ENCODE measurements at regions not wholly inside any gene's neighbourhood (a gene's known extent, or its start where the extent isn't known, plus 50 kb on each side); places are given as distances from the start of the nearest gene placed in this dataset.

DNA sequence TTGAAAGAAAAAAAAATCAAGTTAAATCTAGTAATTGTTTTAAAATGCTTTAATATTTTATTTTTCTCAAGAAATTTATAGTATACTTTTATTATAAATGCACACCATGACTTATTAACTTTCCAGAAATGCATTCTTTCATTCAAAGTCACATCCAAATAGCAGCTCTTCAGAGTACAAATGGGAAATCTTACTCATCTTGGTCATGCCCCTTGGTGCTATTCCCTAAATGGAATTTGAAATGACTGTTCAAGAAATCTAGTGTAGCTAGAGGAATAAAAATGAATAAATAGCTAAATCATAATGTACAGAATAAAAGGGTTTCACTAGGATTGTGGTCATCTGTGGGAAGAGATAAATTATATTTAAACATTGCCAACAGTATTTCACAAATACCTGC, 1139.7 kb downstream of the PCDH18 start:
- no peak overlapping the region for H3K4me3 Mint-ChIP-seq
- no peaks in the 10 kb centered on the region for H3K36me3 ChIP-seq
- no peaks in the 10 kb centered on the region for H3K79me2 ChIP-seq (ENCODE audit: low read depth)
- H3K36me3 Mint-ChIP-seq: no peaks in the 10 kb centered on the region
- no peak overlapping the region for H3K4me3 ChIP-seq
- H3K4me1 ChIP-seq: no peaks in the 10 kb centered on the region
- H2AFZ ChIP-seq (replicated peaks): no peak overlapping the region
- no peaks in the 10 kb centered on the region for H3K9me3 ChIP-seq (ENCODE audit: low read depth)
- no peaks in the 10 kb centered on the region for H3K27me3 Mint-ChIP-seq (ENCODE audit: insufficient read depth, low read depth)
- no peaks in the 10 kb centered on the region for H4K20me1 ChIP-seq (ENCODE audit: low read depth)
- no peak for DNase-seq (ENCODE audit: low spot score)
- no peaks in the 10 kb centered on the region for H3K27me3 ChIP-seq
- no peaks in the 10 kb centered on the region for H3K9me3 Mint-ChIP-seq
- TF ChIP-seq EZH2 (IDR thresholded peaks at IDR 0.05) (no peak), EZH2phosphoT487 (IDR thresholded peaks at IDR 0.05) (no peak)
- TF ChIP-seq, protein P1, sequence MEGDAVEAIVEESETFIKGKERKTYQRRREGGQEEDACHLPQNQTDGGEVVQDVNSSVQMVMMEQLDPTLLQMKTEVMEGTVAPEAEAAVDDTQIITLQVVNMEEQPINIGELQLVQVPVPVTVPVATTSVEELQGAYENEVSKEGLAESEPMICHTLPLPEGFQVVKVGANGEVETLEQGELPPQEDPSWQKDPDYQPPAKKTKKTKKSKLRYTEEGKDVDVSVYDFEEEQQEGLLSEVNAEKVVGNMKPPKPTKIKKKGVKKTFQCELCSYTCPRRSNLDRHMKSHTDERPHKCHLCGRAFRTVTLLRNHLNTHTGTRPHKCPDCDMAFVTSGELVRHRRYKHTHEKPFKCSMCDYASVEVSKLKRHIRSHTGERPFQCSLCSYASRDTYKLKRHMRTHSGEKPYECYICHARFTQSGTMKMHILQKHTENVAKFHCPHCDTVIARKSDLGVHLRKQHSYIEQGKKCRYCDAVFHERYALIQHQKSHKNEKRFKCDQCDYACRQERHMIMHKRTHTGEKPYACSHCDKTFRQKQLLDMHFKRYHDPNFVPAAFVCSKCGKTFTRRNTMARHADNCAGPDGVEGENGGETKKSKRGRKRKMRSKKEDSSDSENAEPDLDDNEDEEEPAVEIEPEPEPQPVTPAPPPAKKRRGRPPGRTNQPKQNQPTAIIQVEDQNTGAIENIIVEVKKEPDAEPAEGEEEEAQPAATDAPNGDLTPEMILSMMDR (IDR thresholded peaks at IDR 0.05): no peak
- no peaks in the 10 kb centered on the region for H3K4me1 Mint-ChIP-seq
- no peak overlapping the region for H3K27ac Mint-ChIP-seq
- H3K27ac ChIP-seq: no peak overlapping the region
- no peak overlapping the region for H3K9ac ChIP-seq
- no peak overlapping the region for H3K4me2 ChIP-seq
- H3F3A ChIP-seq (ENCODE audit: low read depth): no peaks in the 10 kb centered on the region

DNA sequence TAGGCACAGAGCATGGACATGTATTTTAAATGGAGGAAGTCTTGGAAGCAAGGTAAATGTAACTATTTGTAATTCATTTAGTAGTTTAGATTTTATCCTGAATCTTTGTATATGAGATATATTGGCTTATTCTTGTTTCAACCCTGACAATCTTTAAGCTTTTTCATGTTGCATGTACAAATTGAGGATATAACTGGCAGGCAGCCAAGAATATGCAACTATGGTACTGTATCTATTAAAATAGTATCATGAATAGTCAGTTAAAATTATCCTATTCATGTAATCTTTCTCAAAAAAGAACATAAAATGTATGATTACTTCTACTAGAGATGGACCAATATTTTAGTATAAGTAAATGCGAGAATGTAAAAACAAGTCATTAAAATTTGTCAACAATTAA, 1141.5 kb downstream of the PCDH18 start:
- H2AFZ ChIP-seq (replicated peaks): no peak overlapping the region
- H3F3A ChIP-seq (ENCODE audit: low read depth): no peaks in the 10 kb centered on the region
- no peak overlapping the region for H3K4me2 ChIP-seq
- no peaks in the 10 kb centered on the region for H3K4me1 Mint-ChIP-seq
- no peaks in the 10 kb centered on the region for H3K36me3 ChIP-seq
- no peaks in the 10 kb centered on the region for H3K9me3 Mint-ChIP-seq
- H3K27me3 Mint-ChIP-seq (ENCODE audit: insufficient read depth, low read depth): no peaks in the 10 kb centered on the region
- H3K79me2 ChIP-seq (ENCODE audit: low read depth): no peaks in the 10 kb centered on the region
- H3K4me3 ChIP-seq: no peak overlapping the region
- H3K4me1 ChIP-seq: no peaks in the 10 kb centered on the region
- H3K9ac ChIP-seq: no peak overlapping the region
- H3K27me3 ChIP-seq: no peaks in the 10 kb centered on the region
- DNase-seq (ENCODE audit: low spot score): no peak
- no peak for TF ChIP-seq EZH2 (IDR thresholded peaks at IDR 0.05)
- no peak overlapping the region for H3K27ac ChIP-seq
- no peaks in the 10 kb centered on the region for H4K20me1 ChIP-seq (ENCODE audit: low read depth)
- no peaks in the 10 kb centered on the region for H3K36me3 Mint-ChIP-seq
- H3K9me3 ChIP-seq (ENCODE audit: low read depth): no peaks in the 10 kb centered on the region
- no peak overlapping the region for H3K27ac Mint-ChIP-seq
- no peak overlapping the region for H3K4me3 Mint-ChIP-seq

DNA sequence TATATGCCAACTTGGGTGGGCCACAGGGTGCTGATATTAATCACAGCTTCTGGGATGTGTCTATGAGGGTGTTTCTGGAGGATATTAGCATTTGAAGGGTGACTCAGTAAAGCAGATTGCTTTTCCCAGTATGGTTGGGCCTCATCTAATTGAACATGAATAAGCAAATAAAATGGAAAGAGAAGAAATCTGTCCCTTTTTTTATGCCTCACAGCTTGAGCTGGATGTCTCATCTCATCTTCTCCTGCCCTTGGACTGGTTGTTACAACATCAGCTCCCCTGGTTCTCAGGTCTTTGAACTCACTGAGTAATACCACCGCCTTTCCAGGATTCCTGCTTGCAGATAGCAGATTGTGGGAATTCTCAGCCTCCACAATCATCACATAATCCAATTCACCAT, 1149.2 kb downstream of the PCDH18 start:
- no peaks in the 10 kb centered on the region for H3K4me1 ChIP-seq
- Mint-ChIP-seq H3K27me3 (ENCODE audit: insufficient read depth, low read depth) (no peaks in the 10 kb centered on the region), H3K9me3 (no peaks in the 10 kb centered on the region), H3K27ac (no peak overlapping the region), H3K4me1 (peaks cover 2% of the 10 kb centered on the region), H3K36me3 (no peaks in the 10 kb centered on the region), H3K4me3 (no peak overlapping the region)
- no peaks in the 10 kb centered on the region for H3K36me3 ChIP-seq
- TF ChIP-seq, protein P1 (IDR thresholded peaks at IDR 0.05): no peak
- no peak for TF ChIP-seq EZH2phosphoT487 (IDR thresholded peaks at IDR 0.05)
- TF ChIP-seq EZH2 (IDR thresholded peaks at IDR 0.05): no peak
- DNase-seq (ENCODE audit: low spot score): no peak
- no peak overlapping the region for H3K4me3 ChIP-seq
- H3K27ac ChIP-seq: no peak overlapping the region
- no peaks in the 10 kb centered on the region for H3K79me2 ChIP-seq (ENCODE audit: low read depth)
- H3K9me3 ChIP-seq (ENCODE audit: low read depth): no peaks in the 10 kb centered on the region
- H3K9ac ChIP-seq: no peak overlapping the region
- no peaks in the 10 kb centered on the region for H3K27me3 ChIP-seq
- H2AFZ ChIP-seq (replicated peaks): no peak overlapping the region
- no peaks in the 10 kb centered on the region for H3F3A ChIP-seq (ENCODE audit: low read depth)
- no peak overlapping the region for H3K4me2 ChIP-seq
- H4K20me1 ChIP-seq (ENCODE audit: low read depth): no peaks in the 10 kb centered on the region

DNA sequence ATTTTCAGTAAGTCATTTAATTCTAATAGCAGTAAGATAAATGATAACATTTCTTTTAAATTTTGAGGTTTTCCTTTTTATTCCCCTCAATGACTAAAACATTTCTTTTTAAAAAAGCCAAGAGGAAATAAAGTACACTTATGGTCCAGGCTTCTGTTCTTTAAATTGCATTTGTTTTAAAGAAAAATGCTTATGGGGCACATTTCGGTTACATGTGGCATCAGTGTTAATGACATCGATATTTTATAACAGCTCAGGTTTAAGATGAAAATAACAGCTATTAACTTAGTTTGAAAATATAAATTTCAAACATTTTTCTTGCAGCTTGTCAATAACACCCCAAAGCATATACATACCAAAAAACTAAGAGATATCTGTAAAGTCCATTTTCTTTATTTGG, 1161.1 kb downstream of the PCDH18 start:
- Mint-ChIP-seq H3K27me3 (ENCODE audit: insufficient read depth, low read depth) (no peaks in the 10 kb centered on the region), H3K4me1 (no peaks in the 10 kb centered on the region), H3K27ac (no peak overlapping the region), H3K36me3 (no peaks in the 10 kb centered on the region), H3K9me3 (no peaks in the 10 kb centered on the region), H3K4me3 (no peak overlapping the region)
- TF ChIP-seq EZH2phosphoT487 (IDR thresholded peaks at IDR 0.05): no peak
- TF ChIP-seq, protein P1 (IDR thresholded peaks at IDR 0.05): no peak
- TF ChIP-seq EZH2 (IDR thresholded peaks at IDR 0.05): no peak
- H3K36me3 ChIP-seq: no peaks in the 10 kb centered on the region
- no peak overlapping the region for H3K27ac ChIP-seq
- no peaks in the 10 kb centered on the region for H3K79me2 ChIP-seq (ENCODE audit: low read depth)
- no peak overlapping the region for H3K4me2 ChIP-seq
- H3K4me3 ChIP-seq: no peak overlapping the region
- H3F3A ChIP-seq (ENCODE audit: low read depth): no peaks in the 10 kb centered on the region
- no peak overlapping the region for H2AFZ ChIP-seq (replicated peaks)
- no peak for DNase-seq (ENCODE audit: low spot score)
- H3K4me1 ChIP-seq: no peaks in the 10 kb centered on the region
- no peaks in the 10 kb centered on the region for H4K20me1 ChIP-seq (ENCODE audit: low read depth)
- H3K9ac ChIP-seq: no peak overlapping the region
- H3K9me3 ChIP-seq (ENCODE audit: low read depth): no peaks in the 10 kb centered on the region
- no peaks in the 10 kb centered on the region for H3K27me3 ChIP-seq
